Spleen (tissue), 11 donors: ENCODE measurements at regions not wholly inside any gene's neighbourhood (a gene's known extent, or its start where the extent isn't known, plus 50 kb on each side); places are given as distances from the start of the nearest gene placed in this dataset.

Source experiments
- DNase-seq: peaks from one replicate; pipeline ENCODE4 v3.0.0-alpha.2; 2020
- H3K27ac ChIP-seq, 8 donors: fragments of 200-600 bp; sonication (generic) in 7 of 8; 1 replicate in 4 of 8; 2 replicates in 4 of 8; pipeline versions ENCODE4 v1.5.0 to v1.8.0; 2016 to 2021; ENCODE audit warnings: inconsistent platforms in 4 of 8, mild to moderate bottlenecking in 4 of 8, moderate library complexity in 1 of 8
- H3K27me3 ChIP-seq, 7 donors: fragments of 200-600 bp; sonication (generic) in 6 of 7; replicated peaks in 1 of 7; 1 replicate in 4 of 7; 2 replicates in 3 of 7; pipeline versions ENCODE4 v1.5.0 to v1.8.0; 2016 to 2021; ENCODE audit warnings: inconsistent platforms in 3 of 7, mild to moderate bottlenecking in 1 of 7
- H3K36me3 ChIP-seq, 6 donors: fragments of 200-600 bp; sonication (generic) in 5 of 6; 1 replicate in 4 of 6; 2 replicates in 2 of 6; pipeline versions ENCODE4 v1.5.0 to v1.8.0; 2016 to 2021; ENCODE audit warnings: inconsistent platforms in 2 of 6
- H3K4me1 ChIP-seq, 6 donors: fragments of 200-600 bp; sonication (generic) in 5 of 6; 1 replicate in 3 of 6; 2 replicates in 3 of 6; pipeline versions ENCODE4 v1.5.0 to v1.8.0; 2016 to 2021; ENCODE audit warnings: inconsistent platforms in 3 of 6
- H3K4me3 ChIP-seq, 8 donors: fragments of 200-600 bp; sonication (generic) in 7 of 8; 1 replicate in 4 of 8; 2 replicates in 4 of 8; pipeline versions ENCODE4 v1.5.0 to v1.8.0; 2016 to 2021; ENCODE audit warnings: inconsistent platforms in 4 of 8, mild to moderate bottlenecking in 4 of 8, moderate library complexity in 2 of 8
- H3K9me3 ChIP-seq, 8 donors: fragments of 200-600 bp; sonication (generic) in 7 of 8; 1 replicate in 4 of 8; 2 replicates in 4 of 8; pipeline versions ENCODE4 v1.5.0 to v1.8.0; 2016 to 2021; ENCODE audit warnings: inconsistent platforms in 4 of 8
- POLR2A ChIP-seq, 3 donors: fragments of 450-650 bp; IDR thresholded peaks; one replicate each; pipeline ENCODE4 v1.5.1; 2017; ENCODE audit warnings: antibody characterized with exemption in 3 of 3, mild to moderate bottlenecking in 1 of 3
- POLR2AphosphoS5 ChIP-seq, 3 donors: sonication (generic); formaldehyde crosslinking; IDR thresholded peaks; one replicate each; pipeline ENCODE4 v1.5.1; 2017; ENCODE audit warnings: antibody characterized with exemption in 3 of 3
- WGBS, 5 donors: extraction: QIAGEN DNeasy Blood & Tissue Kit in 3 of 5; methylation state at CpG; one replicate each; pipeline versions ENCODE4 v1.1.5 to v1.1.7; 2013 to 2018; 5-methylcytosine and 5-hydroxymethylcytosine counted together
- intact Hi-C: fragments of 100-400 bp; cut with DNase I; formaldehyde crosslinking; loops from one replicate; pipeline ENCODE4 v1.15.0; 2023; ENCODE audit warnings: low total_unique reads
- TF ChIP-seq, protein P1 (sequence below), 11 experiments: fragments of 200-600 bp in 7 of 11; fragments of 450-650 bp in 4 of 11; sonication (generic) in 4 of 11; IDR thresholded peaks in 8 of 11; conservative IDR thresholded peaks in 3 of 11; 1 replicate in 7 of 11; 2 replicates in 4 of 11; pipeline versions ENCODE4 v1.4.0 to v1.8.0; 2016 to 2021; ENCODE audit warnings: antibody characterized with exemption in 11 of 11, inconsistent platforms in 4 of 11, mild to moderate bottlenecking in 1 of 11
- donor health status: healthy with polysubstance abuse.
- donor health status: DM: no; HTN: no; CAD: no; lungs with moderate emphysema.
- donor health status: DM: no; HTN: no; CAD: no.
- donor health status: Bipolar disorder and iron deficiency.
- donor health status: healthy.
- donor health status: DM: no; HTN: no; CAD: no.
- donor health status: DM: yes; HTN: yes; CAD: no.

GRCh38 chr5:53403291-53403690 lies 77.1 kb upstream of the FST start:
- Histone ChIP-seq H3K36me3 (no peaks in the 10 kb centered on the region), H3K9me3 (no peaks in the 10 kb centered on the region), H3K4me3 (no peak overlapping the region), H3K4me1 (no peaks in the 10 kb centered on the region), H3K27ac (no peak overlapping the region), H3K27me3 (peaks cover 0 to 6% (median 0%) of the 10 kb centered on the region in 7 donors)
- 85 to 91% (median 87%) methylated on average over 3 of the region's 3 CpGs for WGBS, 5 donors
- intact Hi-C loops: no loop called here
- no peak for DNase-seq
- TF ChIP-seq POLR2AphosphoS5 (IDR thresholded peaks at IDR 0.05): no peak

DNA sequence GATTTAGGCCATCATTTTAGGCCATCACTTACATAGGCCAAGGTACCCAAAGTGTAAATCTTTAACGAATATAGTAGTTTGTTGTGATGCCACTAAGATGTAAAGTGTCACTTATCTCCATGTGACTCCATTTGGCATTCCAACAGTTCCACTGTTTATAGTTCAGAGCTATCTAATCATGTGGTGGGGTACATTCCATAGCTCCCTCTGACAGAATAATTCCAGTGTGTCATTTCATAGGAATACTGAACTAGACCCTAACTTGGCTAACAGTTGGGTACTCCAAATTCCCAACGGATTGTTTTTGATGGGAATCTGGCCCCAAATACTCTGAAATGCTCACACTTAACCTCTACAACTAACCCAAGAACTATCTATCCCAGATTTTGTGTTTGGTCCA lies 76.7 kb upstream of the FST start:
- no peak for TF ChIP-seq POLR2A (IDR thresholded peaks at IDR 0.05)
- TF ChIP-seq, protein P1, sequence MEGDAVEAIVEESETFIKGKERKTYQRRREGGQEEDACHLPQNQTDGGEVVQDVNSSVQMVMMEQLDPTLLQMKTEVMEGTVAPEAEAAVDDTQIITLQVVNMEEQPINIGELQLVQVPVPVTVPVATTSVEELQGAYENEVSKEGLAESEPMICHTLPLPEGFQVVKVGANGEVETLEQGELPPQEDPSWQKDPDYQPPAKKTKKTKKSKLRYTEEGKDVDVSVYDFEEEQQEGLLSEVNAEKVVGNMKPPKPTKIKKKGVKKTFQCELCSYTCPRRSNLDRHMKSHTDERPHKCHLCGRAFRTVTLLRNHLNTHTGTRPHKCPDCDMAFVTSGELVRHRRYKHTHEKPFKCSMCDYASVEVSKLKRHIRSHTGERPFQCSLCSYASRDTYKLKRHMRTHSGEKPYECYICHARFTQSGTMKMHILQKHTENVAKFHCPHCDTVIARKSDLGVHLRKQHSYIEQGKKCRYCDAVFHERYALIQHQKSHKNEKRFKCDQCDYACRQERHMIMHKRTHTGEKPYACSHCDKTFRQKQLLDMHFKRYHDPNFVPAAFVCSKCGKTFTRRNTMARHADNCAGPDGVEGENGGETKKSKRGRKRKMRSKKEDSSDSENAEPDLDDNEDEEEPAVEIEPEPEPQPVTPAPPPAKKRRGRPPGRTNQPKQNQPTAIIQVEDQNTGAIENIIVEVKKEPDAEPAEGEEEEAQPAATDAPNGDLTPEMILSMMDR (IDR thresholded peaks at IDR 0.05 in 8 of 11, conservative IDR thresholded peaks at IDR 0.05 in 3 of 11): no peak
- no peak for TF ChIP-seq POLR2AphosphoS5 (IDR thresholded peaks at IDR 0.05)
- no peak overlapping the region for H3K27ac ChIP-seq
- H3K9me3 ChIP-seq: no peaks in the 10 kb centered on the region
- intact Hi-C loops: no loop called here
- no peaks in the 10 kb centered on the region for H3K4me1 ChIP-seq
- H3K27me3 ChIP-seq: peaks cover 0 to 6% (median 0%) of the 10 kb centered on the region in 7 donors
- H3K36me3 ChIP-seq: no peaks in the 10 kb centered on the region
- no peak for DNase-seq
- WGBS, 5 donors: 52 to 80% (median 74%) methylated on average over 2 of the region's 2 CpGs
- no peak overlapping the region for H3K4me3 ChIP-seq

- WGBS, 5 donors: 94 to 100% (median 96%) methylated on average over 1 of the region's 1 CpG
- H3K9me3 ChIP-seq: no peaks in the 10 kb centered on the region
- H3K27ac ChIP-seq: no peak overlapping the region
- H3K4me1 ChIP-seq: no peaks in the 10 kb centered on the region
- H3K4me3 ChIP-seq: no peak overlapping the region
- no peaks in the 10 kb centered on the region for H3K36me3 ChIP-seq
- TF ChIP-seq POLR2AphosphoS5 (IDR thresholded peaks at IDR 0.05) (no peak), POLR2A (IDR thresholded peaks at IDR 0.05) (no peak)
- TF ChIP-seq, protein P1 (IDR thresholded peaks at IDR 0.05 in 8 of 11, conservative IDR thresholded peaks at IDR 0.05 in 3 of 11): no peak
- no peak for DNase-seq
- intact Hi-C loops: no loop called here
- no peaks in the 10 kb centered on the region for H3K27me3 ChIP-seq
These were observed 75.0 kb upstream of the FST start for GRCh38 chr5:53405396-53405795.

GRCh38 chr5:53406630-53407316 lies 73.7 kb upstream of the FST start:
- 90 to 98% (median 94%) methylated on average over 4 of the region's 4 CpGs for WGBS, 5 donors
- Histone ChIP-seq H3K4me3 (no peak overlapping the region), H3K36me3 (no peaks in the 10 kb centered on the region), H3K4me1 (peaks cover 0 to 9% (median under 1%) of the 10 kb centered on the region in 6 donors), H3K27me3 (no peaks in the 10 kb centered on the region), H3K27ac (no peak overlapping the region), H3K9me3 (no peaks in the 10 kb centered on the region)
- DNase-seq: no peak
- no peak for TF ChIP-seq POLR2A (IDR thresholded peaks at IDR 0.05)
- no peak for TF ChIP-seq POLR2AphosphoS5 (IDR thresholded peaks at IDR 0.05)
- TF ChIP-seq, protein P1 (IDR thresholded peaks at IDR 0.05 in 8 of 11, conservative IDR thresholded peaks at IDR 0.05 in 3 of 11): no peak
- intact Hi-C loops: no loop called here
